GM12874 (cell line): ENCODE measurements at regions not wholly inside any gene's neighbourhood (a gene's known extent, or its start where the extent isn't known, plus 50 kb on each side); places are given as distances from the start of the nearest gene placed in this dataset.

Experiments
- TF ChIP-seq, protein P1 (sequence below): IDR thresholded peaks from 2 replicates; pipeline ENCODE4 v1.5.1; 2011; ENCODE audit warnings: low read depth, mild to moderate bottlenecking, control low read depth, low read length, moderate library complexity; ENCODE audit not compliant: insufficient read depth

DNA sequence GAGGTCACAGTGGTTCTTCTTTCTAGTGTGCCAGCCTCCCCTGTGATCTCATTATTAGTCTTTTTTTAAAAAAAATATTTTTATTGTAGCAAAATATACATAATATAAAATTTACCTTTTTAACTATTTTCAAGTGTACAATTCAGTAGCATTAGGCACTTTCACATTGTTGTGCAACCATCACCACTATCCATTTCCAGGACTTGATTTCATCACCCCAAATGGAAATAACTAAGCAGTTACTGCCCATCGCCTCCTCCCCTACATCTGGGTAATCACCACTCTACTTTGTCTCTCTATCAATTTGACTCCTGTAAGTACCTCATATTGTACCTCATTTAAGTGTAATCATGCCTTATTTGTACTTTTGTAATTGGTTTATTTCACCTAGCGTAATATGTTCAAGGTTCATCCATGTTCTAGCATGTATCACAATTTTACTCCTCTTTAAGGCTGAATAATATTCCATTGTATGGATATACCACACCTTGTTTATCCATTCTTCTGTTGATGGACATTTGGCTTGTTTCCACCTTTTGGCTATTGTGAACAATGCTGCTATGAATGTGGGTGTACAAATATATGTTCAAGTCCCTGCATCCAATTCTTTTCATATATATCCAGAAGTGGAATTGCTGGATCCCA lies 68.6 kb upstream of the FYN start:
- TF ChIP-seq, protein P1, sequence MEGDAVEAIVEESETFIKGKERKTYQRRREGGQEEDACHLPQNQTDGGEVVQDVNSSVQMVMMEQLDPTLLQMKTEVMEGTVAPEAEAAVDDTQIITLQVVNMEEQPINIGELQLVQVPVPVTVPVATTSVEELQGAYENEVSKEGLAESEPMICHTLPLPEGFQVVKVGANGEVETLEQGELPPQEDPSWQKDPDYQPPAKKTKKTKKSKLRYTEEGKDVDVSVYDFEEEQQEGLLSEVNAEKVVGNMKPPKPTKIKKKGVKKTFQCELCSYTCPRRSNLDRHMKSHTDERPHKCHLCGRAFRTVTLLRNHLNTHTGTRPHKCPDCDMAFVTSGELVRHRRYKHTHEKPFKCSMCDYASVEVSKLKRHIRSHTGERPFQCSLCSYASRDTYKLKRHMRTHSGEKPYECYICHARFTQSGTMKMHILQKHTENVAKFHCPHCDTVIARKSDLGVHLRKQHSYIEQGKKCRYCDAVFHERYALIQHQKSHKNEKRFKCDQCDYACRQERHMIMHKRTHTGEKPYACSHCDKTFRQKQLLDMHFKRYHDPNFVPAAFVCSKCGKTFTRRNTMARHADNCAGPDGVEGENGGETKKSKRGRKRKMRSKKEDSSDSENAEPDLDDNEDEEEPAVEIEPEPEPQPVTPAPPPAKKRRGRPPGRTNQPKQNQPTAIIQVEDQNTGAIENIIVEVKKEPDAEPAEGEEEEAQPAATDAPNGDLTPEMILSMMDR: no peak

DNA sequence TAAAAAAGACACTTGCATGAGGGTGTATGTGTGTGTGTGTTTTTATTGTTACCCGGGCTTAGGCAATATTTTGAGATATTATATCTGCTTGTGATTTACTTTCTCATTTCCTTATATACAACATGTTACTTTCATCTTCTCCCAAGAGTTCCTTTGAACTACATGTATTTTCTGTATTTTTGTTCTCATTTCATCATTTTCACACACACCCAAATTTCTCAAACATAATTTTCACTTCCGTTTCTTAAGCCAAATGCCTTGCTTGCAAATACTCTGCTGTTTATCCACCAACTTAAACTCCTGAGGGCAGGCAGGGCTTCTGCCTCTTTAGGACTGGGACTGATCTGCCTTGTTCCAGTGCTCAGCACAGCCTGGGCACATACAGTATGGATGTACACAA lies 69.3 kb upstream of the FYN start:
- TF ChIP-seq, protein P1: no peak

DNA sequence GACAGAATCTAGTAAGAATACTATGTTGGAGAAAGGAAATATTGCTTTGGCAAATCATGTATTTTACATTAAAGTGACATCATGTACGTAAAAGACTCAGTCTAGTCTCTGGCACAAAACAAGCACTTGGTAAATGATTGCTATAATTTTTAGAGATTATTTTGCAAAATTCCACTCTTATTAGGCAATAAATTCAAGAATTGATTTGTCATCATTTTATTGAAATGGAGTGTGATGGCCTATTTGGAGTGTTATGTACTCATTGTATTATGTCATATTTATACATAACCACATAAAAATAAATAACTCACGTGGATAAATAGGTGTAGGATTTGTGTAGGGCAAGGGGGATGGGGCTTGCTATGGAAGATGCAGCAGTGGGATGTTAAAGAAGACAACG lies 70.0 kb upstream of the FYN start:
- TF ChIP-seq, protein P1: no peak

DNA sequence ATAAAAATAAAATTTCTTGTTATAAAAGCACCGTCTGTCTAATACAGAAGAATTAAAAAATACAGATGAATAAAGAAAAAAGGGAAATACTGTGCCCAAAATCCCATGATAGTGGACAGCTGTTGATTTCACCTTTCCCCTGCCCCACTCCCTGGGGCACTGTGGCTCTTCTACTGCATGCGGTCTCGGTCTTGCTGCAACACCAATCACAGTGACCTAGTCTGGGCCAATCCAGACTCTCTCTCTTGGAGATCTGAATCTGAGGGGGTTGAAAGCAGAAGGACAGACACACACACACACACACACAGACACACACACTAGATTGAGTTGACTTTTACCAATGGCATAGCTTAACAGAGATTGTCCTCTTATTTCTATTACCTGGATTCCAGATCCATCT lies 70.5 kb upstream of the FYN start:
- TF ChIP-seq, protein P1: no peak

DNA sequence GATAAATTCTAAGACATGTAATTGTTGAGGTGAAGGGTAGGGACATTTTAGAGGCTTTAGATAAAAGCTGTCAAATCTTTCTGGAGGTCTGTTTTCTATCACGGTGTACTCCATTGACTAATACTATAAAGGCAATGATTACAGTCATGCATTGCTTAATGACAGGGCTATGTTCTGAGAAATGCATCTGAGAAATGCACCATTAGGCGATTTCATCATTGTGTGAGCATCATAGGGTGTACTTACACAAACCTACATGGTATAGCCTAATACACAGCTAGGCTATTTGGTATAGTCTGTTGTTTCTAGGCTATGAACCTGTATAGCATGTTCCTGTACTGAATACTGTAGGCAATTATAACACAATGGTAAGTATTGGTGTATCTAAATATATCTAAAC lies 71.3 kb upstream of the FYN start:
- TF ChIP-seq, protein P1: no peak

DNA sequence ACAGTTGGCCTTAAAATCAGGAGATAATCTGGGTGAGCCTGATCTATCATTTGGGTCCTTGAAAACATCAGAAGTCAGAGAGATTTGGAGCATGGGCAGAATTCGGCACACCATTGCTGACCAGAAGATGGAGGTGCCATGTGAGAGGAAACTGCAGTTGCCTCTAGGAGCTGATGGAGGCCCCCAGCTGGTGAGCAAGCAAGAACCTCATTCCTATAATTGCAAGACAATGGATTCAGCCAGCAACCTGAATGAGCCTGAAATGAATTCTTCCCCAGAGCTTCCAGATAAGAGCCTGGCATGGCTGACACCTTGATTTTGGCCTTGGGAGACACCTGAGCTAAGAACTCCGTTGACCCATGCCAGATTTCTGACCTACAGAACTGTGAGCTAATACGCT lies 76.3 kb upstream of the FYN start:
- TF ChIP-seq, protein P1: no peak

DNA sequence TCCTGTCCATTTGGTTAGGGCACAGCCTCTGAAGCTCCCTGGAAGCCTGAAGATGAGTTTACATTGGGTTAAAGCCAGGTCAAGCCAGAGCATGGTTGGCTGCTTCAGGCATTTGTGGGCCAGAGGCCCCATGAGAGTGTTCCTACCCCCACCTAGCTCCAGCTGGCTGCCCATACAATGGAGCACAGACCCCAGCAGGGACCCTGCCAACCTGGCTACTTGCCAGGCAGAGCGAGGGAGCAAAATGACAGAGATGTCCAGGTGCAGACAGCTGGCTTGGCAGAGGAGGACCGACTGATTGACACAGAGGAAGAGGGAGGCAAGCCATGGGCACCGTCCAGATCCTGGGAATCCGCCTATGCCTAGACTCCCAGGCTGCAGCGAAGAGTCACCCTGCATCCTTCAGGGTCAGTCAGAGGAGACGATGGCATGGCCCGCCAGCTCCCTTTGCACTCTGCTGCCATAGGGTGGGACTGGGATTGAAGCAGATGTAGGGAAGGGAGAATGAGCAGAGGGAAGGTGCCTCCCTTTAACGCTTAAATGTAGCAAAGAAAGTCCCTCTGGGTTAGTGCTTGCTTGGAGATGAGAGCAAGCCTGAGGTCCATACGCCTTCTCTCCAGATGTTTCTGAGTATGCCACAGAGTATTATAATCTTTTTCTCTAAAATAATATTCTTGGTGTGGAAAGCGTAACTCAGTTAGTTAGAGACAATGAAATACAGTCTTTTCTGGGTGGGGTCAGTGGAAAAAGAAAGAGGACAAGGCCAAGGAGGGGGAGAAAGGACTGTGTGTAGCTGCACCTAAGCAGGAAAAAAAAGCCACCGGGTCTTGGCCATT lies 77.6 kb upstream of the FYN start:
- TF ChIP-seq, protein P1: no peak
